Activated CD8-positive, alpha-beta memory T cell treated with anti-CD3 and anti-CD28 coated beads, Interleukin-2, amount 10 ng/mL, durations not matched to agents 7 days and 5 days (primary cell): ENCODE measurements at regions not wholly inside any gene's neighbourhood (a gene's known extent, or its start where the extent isn't known, plus 50 kb on each side); places are given as distances from the start of the nearest gene placed in this dataset.

Experiments
- ATAC-seq: fragments of 150-1000 bp; cut with Tn5 transposase; one replicate; pipeline ENCODE4 v1.10.0; 2021; ENCODE audit warnings: moderate library complexity
- CTCF ChIA-PET: fragments of 350-600 bp; sonication (Branson Sonifier 250); formaldehyde crosslinking; loops from one replicate; lab custom pipeline; 2021; ENCODE audit warnings: antibody characterized with exemption; lab: Charles Lee
- DNase-seq: peaks from one replicate; pipeline ENCODE4 v3.0.0-alpha.2; 2020
- H3K27ac Mint-ChIP-seq: one replicate; pipeline ENCODE4 v1.8.0; 2021; ENCODE audit warnings: mild to moderate bottlenecking, mixed read lengths
- H3K27me3 Mint-ChIP-seq: one replicate; pipeline ENCODE4 v1.8.0; 2021; ENCODE audit warnings: mixed read lengths
- H3K36me3 Mint-ChIP-seq: one replicate; pipeline ENCODE4 v1.8.0; 2021; ENCODE audit warnings: mild to moderate bottlenecking, mixed read lengths
- H3K4me1 Mint-ChIP-seq: one replicate; pipeline ENCODE4 v1.8.0; 2021; ENCODE audit warnings: mixed read lengths
- H3K4me3 Mint-ChIP-seq: one replicate; pipeline ENCODE4 v1.8.0; 2021; ENCODE audit warnings: mild to moderate bottlenecking, moderate library complexity, mixed read lengths
- H3K9me3 Mint-ChIP-seq: one replicate; pipeline ENCODE4 v1.8.0; 2022; ENCODE audit warnings: low read depth, mixed read lengths

DNA sequence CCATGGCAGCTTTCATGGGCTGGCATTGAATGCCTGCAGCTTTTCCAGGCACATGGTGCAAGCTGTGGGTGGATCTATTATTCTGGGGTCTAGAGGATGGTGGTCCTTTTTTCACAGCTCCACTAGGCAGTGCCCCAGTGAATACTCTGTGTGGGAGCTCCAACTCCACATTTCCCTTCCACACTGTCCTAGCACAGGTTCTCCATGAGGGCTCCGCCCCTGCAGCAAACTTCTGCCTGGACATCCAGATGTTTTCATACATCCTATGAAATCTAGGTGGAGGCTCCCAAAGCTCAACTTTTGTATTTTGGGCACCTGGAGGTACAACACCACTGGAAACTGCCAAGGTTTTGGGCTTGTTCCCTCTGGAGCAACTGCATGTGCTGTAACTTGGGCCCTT, 450.6 kb downstream of the LMO7 start:
- Mint-ChIP-seq H3K27ac (no peak overlapping the region), H3K9me3 (peaks cover 5% of the 10 kb centered on the region), H3K4me1 (no peaks in the 10 kb centered on the region), H3K27me3 (no peaks in the 10 kb centered on the region), H3K36me3 (no peaks in the 10 kb centered on the region), H3K4me3 (no peak overlapping the region)
- no peak for DNase-seq
- ATAC-seq = no peak
- CTCF ChIA-PET = no interaction called here

DNA sequence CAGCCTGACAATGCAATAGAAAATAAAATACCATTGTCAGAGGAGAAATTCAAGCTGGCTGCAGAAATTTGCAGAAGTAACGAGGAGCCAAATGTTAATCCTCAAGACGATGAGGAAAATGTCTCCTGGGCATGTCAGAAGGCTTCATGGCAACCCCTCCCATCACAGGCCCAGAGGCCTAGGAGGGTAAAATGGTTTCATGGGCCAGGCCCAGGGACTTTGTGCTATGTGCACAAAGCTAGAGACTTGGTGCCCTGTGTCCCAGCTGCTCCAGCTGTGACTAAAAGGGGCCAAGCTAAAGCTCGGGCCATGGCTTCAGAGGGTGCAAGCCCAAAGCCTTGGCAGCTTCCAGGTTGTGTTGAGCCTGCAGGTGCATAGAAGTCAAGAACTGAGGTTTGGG, 431.7 kb downstream of the LMO7 start:
- no peak overlapping the region for H3K4me3 Mint-ChIP-seq
- CTCF ChIA-PET = no interaction called here
- no peak overlapping the region for H3K27ac Mint-ChIP-seq
- no peaks in the 10 kb centered on the region for H3K27me3 Mint-ChIP-seq
- peaks cover 13% of the 10 kb centered on the region for H3K9me3 Mint-ChIP-seq
- DNase-seq (no peak), ATAC-seq (no peak)
- H3K4me1 Mint-ChIP-seq = no peaks in the 10 kb centered on the region
- no peaks in the 10 kb centered on the region for H3K36me3 Mint-ChIP-seq

DNA sequence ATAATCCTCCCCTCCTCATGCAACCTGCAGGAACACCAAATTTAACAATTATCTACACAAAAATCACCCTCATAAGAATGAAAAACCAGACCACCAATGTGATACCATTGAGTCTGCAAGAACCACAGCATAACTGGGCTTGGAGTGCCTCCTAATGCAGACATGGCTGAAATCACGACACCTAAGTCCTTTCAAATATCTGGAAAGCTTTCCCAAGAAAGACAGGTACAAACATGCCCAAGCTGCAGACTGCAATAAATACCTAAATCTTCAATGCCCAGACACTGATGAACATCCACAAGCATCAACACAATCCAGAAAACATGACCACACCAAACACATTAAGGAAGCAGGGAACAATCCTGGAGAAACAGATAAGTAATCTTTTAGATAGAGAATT, 417.1 kb downstream of the LMO7 start:
- Mint-ChIP-seq H3K9me3 (no peaks in the 10 kb centered on the region), H3K36me3 (no peaks in the 10 kb centered on the region), H3K4me3 (no peak overlapping the region), H3K27me3 (no peaks in the 10 kb centered on the region), H3K4me1 (no peaks in the 10 kb centered on the region), H3K27ac (no peak overlapping the region)
- DNase-seq (no peak), ATAC-seq (no peak)
- CTCF ChIA-PET = interaction anchor here (0.7 kb wide), 1 partner anchor 19 kb away, joined by 3 read pairs; no protein-coding TSS in a partner anchor

DNA sequence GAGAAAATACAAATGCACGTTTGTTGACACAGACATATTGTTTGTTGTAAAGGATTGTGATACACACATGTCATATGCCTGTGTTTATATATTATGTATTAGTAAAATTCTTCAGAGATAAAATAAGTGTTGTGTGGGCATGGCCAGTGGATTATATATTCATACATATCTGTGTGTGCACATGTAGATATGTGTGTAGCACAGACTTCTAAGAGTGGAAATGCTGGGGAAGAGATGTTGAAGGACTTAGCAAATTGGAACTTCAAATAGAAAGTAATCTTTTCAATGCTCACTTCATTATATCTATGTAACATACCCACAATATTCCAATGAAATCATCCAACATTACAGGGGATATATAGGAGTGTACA, 413.2 kb downstream of the LMO7 start:
- Mint-ChIP-seq H3K36me3 (no peaks in the 10 kb centered on the region), H3K27ac (no peak overlapping the region), H3K9me3 (no peaks in the 10 kb centered on the region), H3K4me1 (no peaks in the 10 kb centered on the region), H3K4me3 (no peak overlapping the region), H3K27me3 (no peaks in the 10 kb centered on the region)
- ATAC-seq = no peak
- CTCF ChIA-PET = no interaction called here
- DNase-seq = no peak

DNA sequence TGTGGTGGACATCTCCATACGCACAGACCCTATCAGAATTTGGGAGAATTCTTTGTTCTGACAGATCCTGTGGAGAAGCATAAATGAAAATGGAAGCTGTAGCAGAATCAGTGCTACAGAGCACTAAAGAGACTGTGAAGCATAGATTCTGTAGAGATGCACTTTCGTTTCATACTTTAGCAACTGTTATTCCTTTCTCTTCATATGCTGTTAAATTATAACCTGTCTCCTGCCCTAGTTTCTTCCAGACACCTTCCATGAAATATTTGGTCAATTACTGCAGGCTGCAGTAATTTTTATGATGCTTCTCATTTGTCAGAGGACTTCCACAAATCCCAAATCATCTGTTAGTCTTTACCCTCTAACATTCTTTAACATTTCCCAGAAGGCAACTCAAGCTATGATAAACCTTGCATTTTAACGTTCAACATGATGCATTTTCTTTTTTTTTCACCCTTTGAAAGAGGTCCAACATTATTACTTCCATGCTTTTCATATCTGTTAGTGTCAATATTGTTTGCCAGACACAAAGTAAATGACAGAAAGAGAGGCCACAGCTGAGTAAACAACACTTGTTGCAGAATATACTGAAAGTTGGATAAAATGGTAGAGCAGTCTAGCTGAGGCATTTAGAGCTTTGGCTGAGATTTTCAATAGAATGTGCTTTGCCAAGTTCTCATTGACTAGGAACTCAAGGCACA, 412.7 kb downstream of the LMO7 start:
- Mint-ChIP-seq H3K27ac (no peak overlapping the region), H3K36me3 (no peaks in the 10 kb centered on the region), H3K9me3 (no peaks in the 10 kb centered on the region), H3K4me1 (no peaks in the 10 kb centered on the region), H3K4me3 (no peak overlapping the region), H3K27me3 (no peaks in the 10 kb centered on the region)
- CTCF ChIA-PET = no interaction called here
- ATAC-seq = no peak
- DNase-seq = no peak

DNA sequence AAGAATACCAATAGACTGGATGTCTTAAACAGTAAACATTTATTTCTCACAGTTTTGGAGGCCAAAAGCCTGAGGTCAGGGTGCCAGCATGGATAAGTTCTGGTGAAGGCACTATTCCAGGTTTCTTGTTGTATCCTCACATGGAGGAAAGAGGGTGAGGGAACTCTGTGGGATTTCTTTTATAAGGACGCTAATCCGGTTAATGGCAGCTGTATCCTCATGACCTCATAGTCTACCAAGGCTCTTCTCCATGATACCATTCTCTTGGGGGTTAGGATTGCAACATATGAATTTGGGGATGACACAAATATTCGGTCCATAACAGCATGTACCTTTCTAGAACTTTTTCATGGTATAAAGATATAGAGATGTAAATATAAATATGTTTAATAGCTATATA, 412.0 kb downstream of the LMO7 start:
- Mint-ChIP-seq H3K36me3 (no peaks in the 10 kb centered on the region), H3K9me3 (no peaks in the 10 kb centered on the region), H3K4me3 (no peak overlapping the region), H3K27me3 (no peaks in the 10 kb centered on the region), H3K4me1 (no peaks in the 10 kb centered on the region), H3K27ac (no peak overlapping the region)
- DNase-seq (no peak), ATAC-seq (no peak)
- CTCF ChIA-PET = no interaction called here

DNA sequence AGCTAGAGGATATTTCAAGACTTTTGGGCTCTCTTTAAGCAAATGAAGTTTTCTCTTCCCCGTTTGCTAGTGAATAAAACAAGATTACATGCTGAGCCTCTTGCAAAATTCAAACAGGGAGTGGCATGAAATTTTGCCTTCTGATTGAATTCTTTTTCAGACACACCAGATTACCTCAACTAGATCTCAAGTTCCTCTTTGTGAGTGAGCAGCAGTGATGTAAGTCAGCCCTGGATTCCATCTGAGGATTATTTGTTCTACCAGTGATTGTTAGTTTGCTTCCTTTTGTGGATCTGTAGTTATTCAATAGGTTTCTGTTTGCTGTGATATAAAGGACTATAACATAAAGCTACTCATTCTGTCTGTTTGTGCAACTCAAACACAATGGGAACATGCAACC, 407.7 kb downstream of the LMO7 start:
- ATAC-seq = no peak
- no peaks in the 10 kb centered on the region for H3K27me3 Mint-ChIP-seq
- H3K9me3 Mint-ChIP-seq = no peaks in the 10 kb centered on the region
- no peak overlapping the region for H3K4me3 Mint-ChIP-seq
- no peaks in the 10 kb centered on the region for H3K36me3 Mint-ChIP-seq
- H3K27ac Mint-ChIP-seq = no peak overlapping the region
- H3K4me1 Mint-ChIP-seq = no peaks in the 10 kb centered on the region
- CTCF ChIA-PET = no interaction called here
- no peak for DNase-seq

DNA sequence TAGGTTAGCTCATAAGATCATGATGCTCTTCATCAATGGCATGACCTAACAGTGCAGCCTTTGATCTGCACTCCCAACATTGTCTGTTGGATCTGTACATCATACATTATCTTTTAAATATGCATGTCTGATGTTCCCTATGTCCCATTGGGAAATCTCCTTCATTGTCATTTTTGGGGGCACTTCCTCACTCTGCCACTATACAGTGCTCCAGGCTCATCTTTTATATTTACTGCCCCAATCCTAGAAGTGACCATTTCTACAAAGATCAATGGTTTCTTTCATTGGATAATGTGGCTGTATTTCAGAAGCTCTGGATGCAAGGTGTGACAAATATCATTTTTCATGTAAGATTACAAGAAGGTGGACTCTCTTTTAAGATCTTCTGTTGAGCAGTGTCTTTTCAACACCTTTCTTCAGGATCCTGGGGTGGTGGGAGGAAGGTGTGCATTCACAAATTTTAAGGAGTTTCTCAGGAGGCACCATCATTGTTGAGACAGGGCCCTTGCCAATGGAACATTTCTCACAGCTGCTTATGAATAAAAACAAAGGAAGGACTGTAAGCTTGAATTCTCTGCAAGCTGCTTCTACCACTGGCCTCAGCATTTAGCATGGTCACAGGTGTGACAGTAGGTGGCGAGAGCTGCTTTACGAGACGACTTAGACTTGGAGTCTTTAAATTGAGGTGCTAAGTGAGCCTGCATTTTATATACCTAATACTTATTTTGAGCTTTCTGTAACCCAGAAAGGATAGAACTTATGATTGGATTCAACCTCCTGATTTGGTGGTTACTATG, 403.0 kb downstream of the LMO7 start:
- no peaks in the 10 kb centered on the region for H3K36me3 Mint-ChIP-seq
- CTCF ChIA-PET = no interaction called here
- no peaks in the 10 kb centered on the region for H3K4me1 Mint-ChIP-seq
- DNase-seq (no peak), ATAC-seq (no peak)
- no peaks in the 10 kb centered on the region for H3K27me3 Mint-ChIP-seq
- no peak overlapping the region for H3K27ac Mint-ChIP-seq
- no peaks in the 10 kb centered on the region for H3K9me3 Mint-ChIP-seq
- no peak overlapping the region for H3K4me3 Mint-ChIP-seq

DNA sequence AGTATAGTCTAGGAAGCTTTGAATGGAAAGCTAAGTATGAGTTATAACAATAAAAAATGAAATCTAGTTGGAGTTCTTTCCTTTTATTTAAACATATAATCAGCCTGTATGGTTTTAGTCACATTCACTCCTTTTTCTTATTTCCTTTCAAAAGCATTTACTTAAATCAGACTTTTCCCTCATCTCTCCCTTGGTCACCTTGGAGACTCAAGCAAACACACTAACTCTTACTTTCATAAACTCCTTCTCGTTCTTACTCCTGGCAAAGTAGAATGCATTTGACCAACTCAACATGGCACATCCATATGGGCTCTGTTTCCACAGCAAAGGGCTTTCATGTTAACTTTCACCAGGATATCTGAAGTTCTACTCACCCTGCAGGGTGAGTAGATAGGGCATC, 400.0 kb downstream of the LMO7 start:
- Mint-ChIP-seq H3K4me3 (no peak overlapping the region), H3K27ac (no peak overlapping the region), H3K9me3 (no peaks in the 10 kb centered on the region), H3K27me3 (no peaks in the 10 kb centered on the region), H3K4me1 (no peaks in the 10 kb centered on the region), H3K36me3 (no peaks in the 10 kb centered on the region)
- CTCF ChIA-PET = no interaction called here
- DNase-seq (no peak), ATAC-seq (no peak)

DNA sequence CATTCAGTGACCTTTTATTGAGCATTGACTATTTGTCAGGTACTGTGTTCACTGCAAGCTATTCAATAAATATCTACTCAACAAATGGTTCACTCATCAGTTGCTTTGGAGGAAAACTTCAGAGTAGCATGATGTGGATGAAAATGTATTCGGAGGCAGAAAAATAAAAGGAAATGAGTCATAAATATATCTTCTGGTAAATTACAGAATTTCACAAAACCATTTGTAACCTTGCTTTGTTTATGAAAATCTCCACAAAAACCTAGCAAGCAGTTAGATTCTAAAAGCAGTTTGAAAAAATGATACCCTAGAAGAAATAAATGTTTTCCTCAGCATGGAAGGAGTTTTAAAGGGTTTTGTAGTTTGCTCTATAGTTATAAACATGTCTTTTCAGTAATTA, 399.6 kb downstream of the LMO7 start:
- ATAC-seq (no peak), DNase-seq (no peak)
- Mint-ChIP-seq H3K4me3 (no peak overlapping the region), H3K27me3 (no peaks in the 10 kb centered on the region), H3K4me1 (no peaks in the 10 kb centered on the region), H3K36me3 (no peaks in the 10 kb centered on the region), H3K9me3 (no peaks in the 10 kb centered on the region), H3K27ac (no peak overlapping the region)
- CTCF ChIA-PET = no interaction called here

DNA sequence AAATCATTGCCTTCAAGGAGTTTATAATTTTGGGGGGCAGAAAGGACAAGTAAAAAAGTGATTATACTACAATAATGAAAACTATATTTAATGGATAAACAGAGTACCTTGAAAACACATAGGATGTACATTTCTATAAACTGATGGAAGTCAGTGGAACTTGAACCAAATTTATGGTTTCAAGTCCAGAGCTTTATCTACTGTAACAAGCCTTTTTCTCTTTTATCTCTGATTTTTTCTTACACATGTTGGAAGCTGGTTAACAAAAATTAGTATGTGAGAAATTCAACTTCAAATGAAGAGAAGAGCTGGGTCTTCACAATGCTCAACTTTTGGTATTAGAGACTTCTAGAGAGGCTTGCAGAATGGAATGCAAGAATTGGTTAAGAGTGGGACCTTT, 393.6 kb downstream of the LMO7 start:
- Mint-ChIP-seq H3K4me3 (no peak overlapping the region), H3K9me3 (no peaks in the 10 kb centered on the region), H3K27me3 (peaks cover 2% of the 10 kb centered on the region), H3K36me3 (no peaks in the 10 kb centered on the region), H3K4me1 (no peaks in the 10 kb centered on the region), H3K27ac (no peak overlapping the region)
- ATAC-seq = no peak
- CTCF ChIA-PET = interaction anchor here (1.4 kb wide), 1 partner anchor 12 kb away, joined by 4 read pairs; no protein-coding TSS in a partner anchor
- no peak for DNase-seq

DNA sequence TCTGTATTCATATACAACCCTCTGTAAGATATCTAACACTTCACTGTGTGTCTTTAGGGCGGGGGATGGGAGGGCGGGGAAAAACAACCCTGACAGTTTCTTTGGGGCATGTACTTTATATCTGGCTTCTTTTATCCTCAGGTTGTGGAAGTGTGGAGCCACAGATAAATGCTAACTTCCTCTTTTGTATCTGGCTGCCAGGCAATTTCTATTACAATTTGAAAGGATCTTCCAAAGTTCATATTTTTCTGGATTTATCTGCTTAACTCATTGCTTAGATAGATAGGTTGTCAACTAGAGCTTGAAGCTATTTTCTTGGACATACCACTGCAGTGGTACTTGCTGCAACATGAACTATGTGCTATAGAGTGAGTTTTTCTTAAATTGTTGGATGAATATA, 393.0 kb downstream of the LMO7 start:
- Mint-ChIP-seq H3K27ac (no peak overlapping the region), H3K4me1 (no peaks in the 10 kb centered on the region), H3K9me3 (no peaks in the 10 kb centered on the region), H3K36me3 (no peaks in the 10 kb centered on the region), H3K27me3 (peaks cover 2% of the 10 kb centered on the region), H3K4me3 (no peak overlapping the region)
- CTCF ChIA-PET = no interaction called here
- no peak for DNase-seq
- ATAC-seq = no peak

DNA sequence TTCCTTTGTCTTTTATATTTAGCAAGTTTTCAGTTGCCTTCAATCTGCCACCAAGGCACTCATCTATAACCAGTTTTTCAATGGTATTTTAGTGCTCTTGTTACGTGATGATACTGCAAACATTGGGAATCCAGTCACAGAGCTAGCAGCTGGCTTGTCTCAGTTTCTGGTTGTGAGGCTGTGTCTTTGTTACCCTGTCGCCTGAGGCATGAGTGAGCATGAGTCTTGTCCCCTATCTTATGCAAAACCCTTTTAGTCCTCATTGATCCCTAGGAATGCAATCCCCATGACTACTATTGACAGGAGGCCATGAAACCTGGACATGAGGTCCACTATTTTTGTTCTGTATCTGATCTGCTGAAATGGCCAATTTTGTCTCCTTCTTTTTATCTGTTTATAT, 391.0 kb downstream of the LMO7 start:
- Mint-ChIP-seq H3K27ac (no peak overlapping the region), H3K4me1 (no peaks in the 10 kb centered on the region), H3K4me3 (no peak overlapping the region), H3K9me3 (no peaks in the 10 kb centered on the region), H3K27me3 (peaks cover 4% of the 10 kb centered on the region), H3K36me3 (no peaks in the 10 kb centered on the region)
- DNase-seq (no peak), ATAC-seq (no peak)
- CTCF ChIA-PET = no interaction called here

DNA sequence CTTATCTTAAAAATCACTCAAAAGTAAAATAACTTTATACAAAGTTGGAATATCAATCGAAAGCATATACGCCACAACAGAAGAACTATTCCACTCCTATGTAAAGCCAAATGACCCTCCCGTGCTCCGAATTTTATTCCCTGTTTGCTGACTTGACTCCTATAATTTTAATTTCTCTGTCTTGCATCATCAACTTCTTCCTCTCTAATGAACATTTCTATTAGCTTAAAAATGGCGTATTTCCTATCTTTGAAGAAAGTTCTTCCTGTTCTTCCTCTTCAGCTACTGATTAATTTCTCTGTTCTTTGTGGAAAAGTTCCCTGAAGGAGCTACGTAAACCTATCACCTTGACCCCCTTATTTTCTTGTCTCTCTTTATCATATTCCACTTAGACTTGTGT, 389.3 kb downstream of the LMO7 start:
- CTCF ChIA-PET = no interaction called here
- H3K4me1 Mint-ChIP-seq = no peaks in the 10 kb centered on the region
- H3K4me3 Mint-ChIP-seq = no peak overlapping the region
- peaks cover 4% of the 10 kb centered on the region for H3K27me3 Mint-ChIP-seq
- ATAC-seq (no peak), DNase-seq (no peak)
- H3K9me3 Mint-ChIP-seq = no peaks in the 10 kb centered on the region
- no peaks in the 10 kb centered on the region for H3K36me3 Mint-ChIP-seq
- no peak overlapping the region for H3K27ac Mint-ChIP-seq
